ENCODE measurements at regions not wholly inside any gene's neighbourhood (a gene's known extent, or its start where the extent isn't known, plus 50 kb on each side); places are given as distances from the start of the nearest gene placed in this dataset.

GRCh38 chr5:91641730-91642350 is 258.7 kb upstream of the ARRDC3 start:
- DNase-seq (ENCODE audit: low spot score), result peak; percentile 12
- no peak for TF ChIP-seq CTCF (IDR thresholded peaks at IDR 0.05; ENCODE audit: extremely low read depth, missing control alignments)

GRCh38 chr5:91639744-91640143 is 256.6 kb upstream of the ARRDC3 start:
- TF ChIP-seq CTCF (IDR thresholded peaks at IDR 0.05; ENCODE audit: extremely low read depth, missing control alignments), result no peak
- no peak for DNase-seq (ENCODE audit: low spot score)

- DNase-seq (ENCODE audit: low spot score), result no peak
- TF ChIP-seq CTCF (IDR thresholded peaks at IDR 0.05; ENCODE audit: extremely low read depth, missing control alignments), result no peak
These were observed 254.9 kb upstream of the ARRDC3 start for GRCh38 chr5:91638010-91638409.

GRCh38 chr5:91635950-91636734 is 253.0 kb upstream of the ARRDC3 start:
- no peak for TF ChIP-seq CTCF (IDR thresholded peaks at IDR 0.05; ENCODE audit: extremely low read depth, missing control alignments)
- no peak for DNase-seq (ENCODE audit: low spot score)

- no peak for DNase-seq (ENCODE audit: low spot score)
- TF ChIP-seq CTCF (IDR thresholded peaks at IDR 0.05; ENCODE audit: extremely low read depth, missing control alignments), result no peak
These were observed 249.8 kb upstream of the ARRDC3 start for GRCh38 chr5:91632871-91633270.

- no peak for TF ChIP-seq CTCF (IDR thresholded peaks at IDR 0.05; ENCODE audit: extremely low read depth, missing control alignments)
- no peak for DNase-seq (ENCODE audit: low spot score)
These were observed 228.6 kb upstream of the ARRDC3 start for GRCh38 chr5:91611746-91612145.

GRCh38 chr5:91607675-91608074 is 224.6 kb upstream of the ARRDC3 start:
- no peak for DNase-seq (ENCODE audit: low spot score)
- TF ChIP-seq CTCF (IDR thresholded peaks at IDR 0.05; ENCODE audit: extremely low read depth, missing control alignments), result no peak

Measured in GM20000 (cell line).